ENCODE measurements at regions not wholly inside any gene's neighbourhood (a gene's known extent, or its start where the extent isn't known, plus 50 kb on each side); places are given as distances from the start of the nearest gene placed in this dataset.
"Not testable (repeated sequence)": the region's sequence is repeated elsewhere in the genome, so short reads cannot be mapped to it uniquely, and the experiment has no call there.

- H3K36me3 Mint-ChIP-seq (ENCODE audit: insufficient read depth, unreplicated experiment): no peaks in the 10 kb centered on the region
- TF ChIP-seq CTCF (IDR thresholded peaks at IDR 0.05; ENCODE audit: unreplicated experiment): no peak
- no peaks in the 10 kb centered on the region for H3K27me3 Mint-ChIP-seq (ENCODE audit: insufficient read depth, unreplicated experiment)
- no TSS peak for BruUV-seq (replicated peaks)
- no peak for DNase-seq (ENCODE audit: unreplicated experiment)
- CTCF ChIA-PET: no interaction called here
- POLR2A ChIA-PET: no interaction called here
- intact Hi-C loops (cut with micrococcal nuclease): no loop called here
- no peak overlapping the region for H3K4me3 Mint-ChIP-seq (ENCODE audit: unreplicated experiment)
- H3K27ac Mint-ChIP-seq (ENCODE audit: low read depth, unreplicated experiment): no peak overlapping the region
- no peaks in the 10 kb centered on the region for H3K9me3 Mint-ChIP-seq (ENCODE audit: unreplicated experiment)
- no peaks in the 10 kb centered on the region for H3K4me1 Mint-ChIP-seq (ENCODE audit: insufficient read depth, unreplicated experiment)
Observed at GRCh38 chr21:15449556-15449955, 280.2 kb upstream of the USP25 start.

- no TSS peak for BruUV-seq (replicated peaks)
- intact Hi-C loops (cut with micrococcal nuclease): no loop called here
- H3K4me1 Mint-ChIP-seq (ENCODE audit: insufficient read depth, unreplicated experiment): no peaks in the 10 kb centered on the region
- H3K4me3 Mint-ChIP-seq (ENCODE audit: unreplicated experiment): no peak overlapping the region
- POLR2A ChIA-PET: no interaction called here
- H3K9me3 Mint-ChIP-seq (ENCODE audit: unreplicated experiment): no peaks in the 10 kb centered on the region
- no peak for TF ChIP-seq CTCF (IDR thresholded peaks at IDR 0.05; ENCODE audit: unreplicated experiment)
- DNase-seq (ENCODE audit: unreplicated experiment): no peak
- H3K36me3 Mint-ChIP-seq (ENCODE audit: insufficient read depth, unreplicated experiment): no peaks in the 10 kb centered on the region
- CTCF ChIA-PET: no interaction called here
- no peak overlapping the region for H3K27ac Mint-ChIP-seq (ENCODE audit: low read depth, unreplicated experiment)
- no peaks in the 10 kb centered on the region for H3K27me3 Mint-ChIP-seq (ENCODE audit: insufficient read depth, unreplicated experiment)
Observed at GRCh38 chr21:15453261-15453660, 276.5 kb upstream of the USP25 start.

GRCh38 chr21:15453785-15454184 lies 276.0 kb upstream of the USP25 start:
- H3K27ac Mint-ChIP-seq (ENCODE audit: low read depth, unreplicated experiment); intact Hi-C loops (cut with micrococcal nuclease); POLR2A ChIA-PET; CTCF ChIA-PET; BruUV-seq (replicated peaks); DNase-seq (ENCODE audit: unreplicated experiment); H3K9me3 Mint-ChIP-seq (ENCODE audit: unreplicated experiment); H3K27me3 Mint-ChIP-seq (ENCODE audit: insufficient read depth, unreplicated experiment); H3K4me3 Mint-ChIP-seq (ENCODE audit: unreplicated experiment); H3K4me1 Mint-ChIP-seq (ENCODE audit: insufficient read depth, unreplicated experiment); H3K36me3 Mint-ChIP-seq (ENCODE audit: insufficient read depth, unreplicated experiment): not testable (repeated sequence)

- ChIA-PET POLR2A (interaction anchor here (1.2 kb wide), 1 partner anchor 14 kb away, joined by 3 read pairs; no protein-coding TSS in a partner anchor), CTCF (interaction anchor here (0.6 kb wide), 1 partner anchor 723 kb away, joined by 4 read pairs; no protein-coding TSS in a partner anchor)
- H3K27ac Mint-ChIP-seq (ENCODE audit: low read depth, unreplicated experiment); BruUV-seq (replicated peaks); H3K9me3 Mint-ChIP-seq (ENCODE audit: unreplicated experiment); H3K4me3 Mint-ChIP-seq (ENCODE audit: unreplicated experiment); H3K27me3 Mint-ChIP-seq (ENCODE audit: insufficient read depth, unreplicated experiment); H3K36me3 Mint-ChIP-seq (ENCODE audit: insufficient read depth, unreplicated experiment); H3K4me1 Mint-ChIP-seq (ENCODE audit: insufficient read depth, unreplicated experiment); intact Hi-C loops (cut with micrococcal nuclease); DNase-seq (ENCODE audit: unreplicated experiment): not testable (repeated sequence)
Observed at GRCh38 chr21:15454931-15455330, 274.9 kb upstream of the USP25 start.

- intact Hi-C loops (cut with micrococcal nuclease): no loop called here
- CTCF ChIA-PET: interaction anchor here (0.7 to 1.2 kb wide), 2 partner anchors 24 to 192 kb away, joined by 3 to 4 read pairs; no protein-coding TSS in a partner anchor
Observed at GRCh38 chr21:15455819-15456462, 273.8 kb upstream of the USP25 start.

More at GRCh38 chr21:15455819-15456462, 273.8 kb upstream of the USP25 start:
- no peaks in the 10 kb centered on the region for H3K27me3 Mint-ChIP-seq (ENCODE audit: insufficient read depth, unreplicated experiment)
- no TSS peak for BruUV-seq (replicated peaks)
- H3K4me1 Mint-ChIP-seq (ENCODE audit: insufficient read depth, unreplicated experiment): no peaks in the 10 kb centered on the region
- no peaks in the 10 kb centered on the region for H3K36me3 Mint-ChIP-seq (ENCODE audit: insufficient read depth, unreplicated experiment)
- no peak for TF ChIP-seq CTCF (IDR thresholded peaks at IDR 0.05; ENCODE audit: unreplicated experiment)
- no peak overlapping the region for H3K27ac Mint-ChIP-seq (ENCODE audit: low read depth, unreplicated experiment)
- no peak for DNase-seq (ENCODE audit: unreplicated experiment)
- POLR2A ChIA-PET: interaction anchor here (1.2 kb wide), 1 partner anchor 15 kb away, joined by 3 read pairs; no protein-coding TSS in a partner anchor
- H3K4me3 Mint-ChIP-seq (ENCODE audit: unreplicated experiment): no peak overlapping the region
- no peaks in the 10 kb centered on the region for H3K9me3 Mint-ChIP-seq (ENCODE audit: unreplicated experiment)

Data from MCF 10A (cell line).